ENCODE measurements at regions not wholly inside any gene's neighbourhood (a gene's known extent, or its start where the extent isn't known, plus 50 kb on each side); places are given as distances from the start of the nearest gene placed in this dataset.

DNA sequence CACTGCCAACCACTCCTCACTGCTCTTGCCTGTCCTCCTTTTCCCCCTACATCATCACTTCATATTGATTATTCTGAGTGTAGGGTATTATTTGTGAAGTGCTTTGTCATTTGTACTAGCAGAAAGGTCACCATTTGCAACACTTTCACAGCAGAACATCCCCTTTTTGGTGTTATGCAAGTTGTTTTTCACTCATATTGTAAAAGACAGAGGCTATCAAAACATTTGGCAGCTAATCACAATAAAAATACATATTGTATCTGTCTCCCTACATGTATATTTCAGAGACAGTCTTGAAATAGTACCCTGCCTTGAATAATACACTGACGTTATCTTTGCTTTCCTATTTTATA lies 82.3 kb downstream of the ANXA1 start:
- no peak for DNase-seq
- Histone ChIP-seq H3K27me3 (replicated peaks) (no peaks in the 10 kb centered on the region), H3K4me3 (ENCODE audit: low read depth, low read length) (no peak overlapping the region), H3K27ac (no peak overlapping the region), H3K36me3 (replicated peaks) (no peaks in the 10 kb centered on the region)
- TF ChIP-seq CTCF (IDR thresholded peaks at IDR 0.05; ENCODE audit: low read depth, low read length, missing control alignments): no peak
- in situ Hi-C loops (cut with HindIII; ENCODE audit: low pct_ligation_motif_present, low sequenced_read_pairs): no loop called here

DNA sequence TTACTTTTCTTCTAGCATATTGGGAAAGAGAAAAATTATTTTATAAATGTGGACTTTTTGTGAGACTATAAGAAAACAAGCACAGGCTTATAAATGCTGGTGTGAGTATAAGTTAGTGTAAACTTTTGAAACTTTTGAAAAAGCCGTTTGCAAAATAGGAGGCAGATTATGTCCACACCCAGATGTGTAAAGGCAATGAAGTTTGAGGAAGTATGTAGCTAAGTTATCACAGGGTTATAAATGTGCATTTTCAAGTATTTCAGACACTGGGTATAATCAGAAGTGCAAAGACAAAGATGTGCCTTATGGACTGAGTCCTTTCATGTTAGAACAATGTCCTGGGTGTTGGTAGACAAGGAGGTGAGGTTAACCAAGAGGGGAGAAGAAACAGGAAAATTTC lies 85.5 kb downstream of the ANXA1 start:
- H3K27me3 ChIP-seq (replicated peaks): no peaks in the 10 kb centered on the region
- no peak for TF ChIP-seq CTCF (IDR thresholded peaks at IDR 0.05; ENCODE audit: low read depth, low read length, missing control alignments)
- no peak overlapping the region for H3K27ac ChIP-seq
- in situ Hi-C loops (cut with HindIII; ENCODE audit: low pct_ligation_motif_present, low sequenced_read_pairs): no loop called here
- no peak for DNase-seq
- H3K4me3 ChIP-seq (ENCODE audit: low read depth, low read length): no peak overlapping the region
- H3K36me3 ChIP-seq (replicated peaks): no peaks in the 10 kb centered on the region

DNA sequence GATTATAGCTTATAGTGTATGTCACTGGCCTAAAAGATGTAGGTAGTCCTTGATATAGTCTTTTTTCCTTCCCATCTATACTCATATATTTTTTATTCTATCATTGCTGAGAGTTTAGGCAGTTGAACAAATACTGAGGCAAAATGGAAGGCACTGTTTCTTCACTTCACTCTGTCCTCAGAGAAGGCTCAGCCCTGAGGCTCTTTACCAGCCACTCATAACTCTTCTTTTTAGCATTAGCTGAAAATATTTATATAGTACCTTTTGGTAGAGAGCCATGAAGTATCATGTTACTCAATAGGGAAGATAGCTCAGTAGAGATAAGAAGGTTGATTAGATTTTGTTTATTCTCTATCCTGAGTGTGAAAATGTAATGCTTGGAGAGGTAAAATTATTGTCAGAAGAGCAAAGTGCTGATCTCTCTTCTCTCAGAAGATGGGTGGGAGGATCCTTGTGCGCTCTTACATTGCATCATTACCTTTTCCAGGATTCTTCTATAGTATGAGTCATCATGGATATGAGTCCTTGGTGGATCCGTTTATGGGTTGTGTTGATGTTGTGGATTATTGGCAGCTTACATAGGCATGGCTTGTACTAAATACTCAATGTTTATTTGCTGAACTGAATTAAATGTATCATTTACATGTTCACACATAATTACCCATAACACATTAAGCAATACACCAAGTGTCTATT lies 88.1 kb downstream of the ANXA1 start:
- no peak for TF ChIP-seq CTCF (IDR thresholded peaks at IDR 0.05; ENCODE audit: low read depth, low read length, missing control alignments)
- Histone ChIP-seq H3K27me3 (replicated peaks) (no peaks in the 10 kb centered on the region), H3K36me3 (replicated peaks) (no peaks in the 10 kb centered on the region), H3K27ac (no peak overlapping the region), H3K4me3 (ENCODE audit: low read depth, low read length) (no peak overlapping the region)
- DNase-seq: no peak
- in situ Hi-C loops (cut with HindIII; ENCODE audit: low pct_ligation_motif_present, low sequenced_read_pairs): no loop called here

DNA sequence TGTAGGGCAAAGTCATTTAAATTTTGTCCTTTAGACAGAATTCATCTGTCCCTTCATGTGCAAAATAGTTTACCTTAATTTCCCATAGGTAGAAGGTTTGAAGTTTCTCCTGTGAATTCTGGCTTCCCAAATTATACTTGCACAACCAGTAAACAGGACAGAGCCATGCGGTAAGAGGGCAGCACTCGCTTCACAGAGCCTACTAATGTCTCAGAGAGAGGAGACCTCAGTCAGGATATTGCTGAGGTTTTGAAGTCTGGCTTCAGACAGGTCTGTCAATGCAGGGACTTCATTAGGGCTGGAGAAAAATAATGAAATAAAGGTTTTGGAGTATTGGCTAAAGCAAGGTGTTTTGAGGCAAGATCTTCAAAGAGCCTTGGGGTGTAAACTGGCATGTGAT lies 91.4 kb downstream of the ANXA1 start:
- Histone ChIP-seq H3K27ac (no peak overlapping the region), H3K36me3 (replicated peaks) (no peaks in the 10 kb centered on the region), H3K4me3 (ENCODE audit: low read depth, low read length) (no peak overlapping the region), H3K27me3 (replicated peaks) (no peaks in the 10 kb centered on the region)
- TF ChIP-seq CTCF (IDR thresholded peaks at IDR 0.05; ENCODE audit: low read depth, low read length, missing control alignments): no peak
- no peak for DNase-seq
- in situ Hi-C loops (cut with HindIII; ENCODE audit: low pct_ligation_motif_present, low sequenced_read_pairs): no loop called here

DNA sequence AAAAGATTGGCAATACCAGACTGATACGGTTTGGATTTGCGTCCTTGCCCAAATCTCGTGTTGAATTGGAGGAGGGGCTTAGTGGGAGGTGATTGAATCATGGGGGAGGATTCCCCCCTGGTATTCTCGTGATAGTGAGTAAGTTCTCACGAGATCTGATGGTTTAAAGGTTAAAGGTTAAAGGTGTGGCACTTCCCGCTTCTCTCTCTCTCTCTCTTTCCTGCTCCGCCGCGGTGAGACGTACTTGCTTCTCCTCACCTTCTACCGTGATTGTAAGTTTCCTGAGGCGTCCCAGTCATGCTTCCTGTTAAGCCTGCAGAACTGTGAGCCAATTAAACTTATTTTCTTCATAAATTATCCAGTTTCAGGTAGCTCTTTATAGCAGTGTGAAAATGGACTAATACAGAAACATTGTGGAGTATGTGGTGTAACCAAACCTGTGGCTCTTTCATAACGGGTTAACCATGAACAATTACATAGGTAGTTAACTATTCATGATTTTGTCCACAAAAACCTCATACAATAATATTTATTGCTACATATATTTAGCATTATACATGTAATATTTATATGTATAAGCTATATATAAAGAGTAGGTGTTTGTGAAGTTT lies 107.5 kb downstream of the ANXA1 start:
- H3K27ac ChIP-seq: no peak overlapping the region
- no peaks in the 10 kb centered on the region for H3K36me3 ChIP-seq (replicated peaks)
- no peak overlapping the region for H3K4me3 ChIP-seq (ENCODE audit: low read depth, low read length)
- no peaks in the 10 kb centered on the region for H3K27me3 ChIP-seq (replicated peaks)
- no peak for DNase-seq
- in situ Hi-C loops (cut with HindIII; ENCODE audit: low pct_ligation_motif_present, low sequenced_read_pairs): no loop called here
- TF ChIP-seq CTCF (IDR thresholded peaks at IDR 0.05; ENCODE audit: low read depth, low read length, missing control alignments): no peak

- Histone ChIP-seq H3K27me3 (replicated peaks) (no peaks in the 10 kb centered on the region), H3K4me3 (ENCODE audit: low read depth, low read length) (no peak overlapping the region), H3K36me3 (replicated peaks) (no peaks in the 10 kb centered on the region), H3K27ac (no peak overlapping the region)
- no peak for DNase-seq
- TF ChIP-seq CTCF (IDR thresholded peaks at IDR 0.05; ENCODE audit: low read depth, low read length, missing control alignments): no peak
- in situ Hi-C loops (cut with HindIII; ENCODE audit: low pct_ligation_motif_present, low sequenced_read_pairs): no loop called here
These were observed 108.8 kb downstream of the ANXA1 start for GRCh38 chr9:73260506-73260905.

All from brain microvascular endothelial cell (primary cell).